Spleen (tissue), 7 donors: ENCODE measurements at regions not wholly inside any gene's neighbourhood (a gene's known extent, or its start where the extent isn't known, plus 50 kb on each side); places are given as distances from the start of the nearest gene placed in this dataset.

Source experiments
- POLR2A ChIP-seq, 3 donors: fragments of 450-650 bp; IDR thresholded peaks; one replicate each; pipeline ENCODE4 v1.5.1; 2017; ENCODE audit warnings: antibody characterized with exemption in 3 of 3, mild to moderate bottlenecking in 1 of 3
- TF ChIP-seq, protein P1 (sequence below), 11 experiments: fragments of 200-600 bp in 7 of 11; fragments of 450-650 bp in 4 of 11; sonication (generic) in 4 of 11; IDR thresholded peaks in 8 of 11; conservative IDR thresholded peaks in 3 of 11; 1 replicate in 7 of 11; 2 replicates in 4 of 11; pipeline versions ENCODE4 v1.4.0 to v1.8.0; 2016 to 2021; ENCODE audit warnings: antibody characterized with exemption in 11 of 11, inconsistent platforms in 4 of 11, mild to moderate bottlenecking in 1 of 11
- donor health status: DM: no; HTN: no; CAD: no; lungs with moderate emphysema.
- donor health status: DM: no; HTN: no; CAD: no.
- donor health status: DM: no; HTN: no; CAD: no.

DNA sequence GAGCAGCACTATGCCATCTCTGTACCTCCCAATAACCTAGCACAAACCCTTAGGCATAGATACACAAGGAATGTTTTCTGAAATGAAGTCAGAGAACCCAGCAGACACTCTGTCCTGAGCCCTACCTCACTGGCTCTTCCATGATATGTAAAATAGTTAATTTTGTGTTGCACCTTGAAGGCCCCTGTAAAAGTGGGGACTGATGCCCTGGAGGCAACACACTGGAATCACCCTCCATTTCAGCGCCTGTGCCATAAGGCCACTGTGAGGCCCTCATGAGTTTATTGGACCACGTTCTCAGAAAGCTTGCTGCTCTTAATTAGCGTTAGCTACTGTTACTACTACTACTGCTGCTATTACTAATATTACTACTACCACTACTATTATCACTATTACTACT is 670.1 kb upstream of the SOX11 start:
- TF ChIP-seq, protein P1, sequence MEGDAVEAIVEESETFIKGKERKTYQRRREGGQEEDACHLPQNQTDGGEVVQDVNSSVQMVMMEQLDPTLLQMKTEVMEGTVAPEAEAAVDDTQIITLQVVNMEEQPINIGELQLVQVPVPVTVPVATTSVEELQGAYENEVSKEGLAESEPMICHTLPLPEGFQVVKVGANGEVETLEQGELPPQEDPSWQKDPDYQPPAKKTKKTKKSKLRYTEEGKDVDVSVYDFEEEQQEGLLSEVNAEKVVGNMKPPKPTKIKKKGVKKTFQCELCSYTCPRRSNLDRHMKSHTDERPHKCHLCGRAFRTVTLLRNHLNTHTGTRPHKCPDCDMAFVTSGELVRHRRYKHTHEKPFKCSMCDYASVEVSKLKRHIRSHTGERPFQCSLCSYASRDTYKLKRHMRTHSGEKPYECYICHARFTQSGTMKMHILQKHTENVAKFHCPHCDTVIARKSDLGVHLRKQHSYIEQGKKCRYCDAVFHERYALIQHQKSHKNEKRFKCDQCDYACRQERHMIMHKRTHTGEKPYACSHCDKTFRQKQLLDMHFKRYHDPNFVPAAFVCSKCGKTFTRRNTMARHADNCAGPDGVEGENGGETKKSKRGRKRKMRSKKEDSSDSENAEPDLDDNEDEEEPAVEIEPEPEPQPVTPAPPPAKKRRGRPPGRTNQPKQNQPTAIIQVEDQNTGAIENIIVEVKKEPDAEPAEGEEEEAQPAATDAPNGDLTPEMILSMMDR (IDR thresholded peaks at IDR 0.05 in 8 of 11, conservative IDR thresholded peaks at IDR 0.05 in 3 of 11), result no peak
- no peak for TF ChIP-seq POLR2A (IDR thresholded peaks at IDR 0.05)
